Smooth muscle cell (in vitro differentiated cells): ENCODE measurements at regions not wholly inside any gene's neighbourhood (a gene's known extent, or its start where the extent isn't known, plus 50 kb on each side); places are given as distances from the start of the nearest gene placed in this dataset.
A peak's percentile ranks its signal among the peaks of the same experiment; 100 is the strongest.
"Not testable (repeated sequence)": the region's sequence is repeated elsewhere in the genome, so short reads cannot be mapped to it uniquely, and the experiment has no call there.

Experiments
- DNase-seq: peaks from one replicate; lab custom pipeline; 2025; ENCODE audit not compliant: unreplicated experiment; lab: John Stamatoyannopoulos, UW
- H2AFZ ChIP-seq: fragments of 200-600 bp; sonication (generic); 2 replicates; pipeline ENCODE4 v1.6.0; 2016; ENCODE audit warnings: antibody characterized with exemption, low read depth, mild to moderate bottlenecking
- H3F3A ChIP-seq: fragments of 200-600 bp; sonication (generic); 2 replicates; pipeline ENCODE4 v1.6.0; 2017; ENCODE audit warnings: antibody characterized with exemption, low read depth
- H3K27ac ChIP-seq: fragments of 200-600 bp; sonication (generic); 2 replicates; pipeline ENCODE4 v1.5.1; 2016; ENCODE audit warnings: low read depth, mild to moderate bottlenecking
- H3K27me3 ChIP-seq: fragments of 200-600 bp; sonication (generic); 2 replicates; pipeline ENCODE4 v1.6.1; 2016; ENCODE audit warnings: low read depth, mild to moderate bottlenecking
- H3K36me3 ChIP-seq: fragments of 200-600 bp; sonication (generic); 2 replicates; pipeline ENCODE4 v1.5.1; 2016; ENCODE audit warnings: low read depth
- H3K4me1 ChIP-seq: fragments of 200-600 bp; sonication (generic); 2 replicates; pipeline ENCODE4 v1.5.1; 2016; ENCODE audit warnings: low read depth
- H3K4me2 ChIP-seq: fragments of 200-600 bp; sonication (generic); 2 replicates; pipeline ENCODE4 v1.6.0; 2016; ENCODE audit warnings: mild to moderate bottlenecking
- H3K4me3 ChIP-seq: fragments of 200-600 bp; sonication (generic); 2 replicates; pipeline ENCODE4 v1.5.1; 2016; ENCODE audit warnings: mild to moderate bottlenecking
- H3K79me2 ChIP-seq: fragments of 200-600 bp; sonication (generic); 2 replicates; pipeline ENCODE4 v1.6.0; 2016; ENCODE audit warnings: low read depth, mild to moderate bottlenecking
- H3K9ac ChIP-seq: fragments of 200-600 bp; sonication (generic); 2 replicates; pipeline ENCODE4 v1.6.0; 2016; ENCODE audit warnings: low read depth
- H3K9me3 ChIP-seq: fragments of 200-600 bp; sonication (generic); replicated peaks from 2 replicates; pipeline ENCODE4 v1.5.1; 2016; ENCODE audit warnings: low read depth
- H4K20me1 ChIP-seq: fragments of 200-600 bp; sonication (generic); 2 replicates; pipeline ENCODE4 v1.6.0; 2016; ENCODE audit warnings: low read depth
- CTCF ChIP-seq: fragments of 200-600 bp; sonication (generic); IDR thresholded peaks from 2 replicates; pipeline ENCODE4 v1.5.1; 2017; ENCODE audit warnings: borderline replicate concordance, mild to moderate bottlenecking, antibody characterized with exemption; ENCODE audit not compliant: insufficient read depth, poor library complexity, severe bottlenecking
- WGBS: methylation state at CpG from one replicate; pipeline ENCODE4 v1.1.7; 2016; ENCODE audit warnings: low lambda C conversion rate; 5-methylcytosine and 5-hydroxymethylcytosine counted together

- Histone ChIP-seq H3F3A (peaks cover 4% of the 10 kb centered on the region), H3K36me3 (no peaks in the 10 kb centered on the region), H3K4me2 (no peak overlapping the region), H3K27me3 (no peaks in the 10 kb centered on the region), H3K4me1 (no peaks in the 10 kb centered on the region), H3K79me2 (no peaks in the 10 kb centered on the region), H3K9ac (no peak overlapping the region), H3K9me3 (no peaks in the 10 kb centered on the region), H2AFZ (no peak overlapping the region), H4K20me1 (no peaks in the 10 kb centered on the region), H3K4me3 (no peak overlapping the region), H3K27ac (no peak overlapping the region)
- TF ChIP-seq CTCF = no peak
- DNase-seq = no peak
- 81% methylated on average over 3 of the region's 3 CpGs for WGBS
Measured at GRCh38 chr3:40901298-40901697, 298.0 kb upstream of the CTNNB1 start.

- no peak overlapping the region for H3K4me3 ChIP-seq
- H3K4me1 ChIP-seq = no peaks in the 10 kb centered on the region
- no peaks in the 10 kb centered on the region for H3K79me2 ChIP-seq
- no peaks in the 10 kb centered on the region for H3K36me3 ChIP-seq
- no peaks in the 10 kb centered on the region for H3K27me3 ChIP-seq
- H3K27ac ChIP-seq = no peak overlapping the region
- DNase-seq = no peak
- H4K20me1 ChIP-seq = no peaks in the 10 kb centered on the region
- no peak for TF ChIP-seq CTCF
- H3K9ac ChIP-seq = no peak overlapping the region
- H2AFZ ChIP-seq = no peak overlapping the region
- H3K4me2 ChIP-seq = no peak overlapping the region
- peaks cover 4% of the 10 kb centered on the region for H3F3A ChIP-seq
- no peaks in the 10 kb centered on the region for H3K9me3 ChIP-seq
Measured at GRCh38 chr3:40901796-40902195, 297.5 kb upstream of the CTNNB1 start.

GRCh38 chr3:40907907-40908465 lies 291.3 kb upstream of the CTNNB1 start:
- DNase-seq, H3K36me3 ChIP-seq, H3K79me2 ChIP-seq, H4K20me1 ChIP-seq, H3K9me3 ChIP-seq, H3K4me1 ChIP-seq, H3K27me3 ChIP-seq, H3F3A ChIP-seq, H3K27ac ChIP-seq: not testable (repeated sequence)
- WGBS = 21% methylated on average over 25 of the region's 26 CpGs
- Histone ChIP-seq H2AFZ (peak overlapping the region; percentile 94), H3K9ac (peak overlapping the region; percentile 57), H3K4me3 (peak overlapping the region; percentile 57), H3K4me2 (peak overlapping the region; percentile 88)

GRCh38 chr3:40908612-40909011 lies 290.7 kb upstream of the CTNNB1 start:
- TF ChIP-seq CTCF = no peak
- 87% methylated on average over 3 of the region's 3 CpGs for WGBS
- Histone ChIP-seq H3K27me3 (no peaks in the 10 kb centered on the region), H3K4me3 (peak overlapping the region; percentile 57), H2AFZ (no peak overlapping the region), H3K9ac (no peak overlapping the region), H3K4me1 (peaks cover 5% of the 10 kb centered on the region), H3K79me2 (no peaks in the 10 kb centered on the region), H3K4me2 (peak overlapping the region; percentile 88), H3K27ac (no peak overlapping the region), H3F3A (no peaks in the 10 kb centered on the region), H4K20me1 (no peaks in the 10 kb centered on the region), H3K36me3 (no peaks in the 10 kb centered on the region), H3K9me3 (no peaks in the 10 kb centered on the region)
- no peak for DNase-seq
